ENCODE measurements at regions not wholly inside any gene's neighbourhood (a gene's known extent, or its start where the extent isn't known, plus 50 kb on each side); places are given as distances from the start of the nearest gene placed in this dataset.

- no peak for DNase-seq
These were observed 1189.6 kb downstream of the PCDH18 start for GRCh38 chr4:136342666-136343065.

- no peak for DNase-seq
These were observed 1195.1 kb downstream of the PCDH18 start for GRCh38 chr4:136337216-136337615.

GRCh38 chr4:136336479-136336878, 1195.8 kb downstream of the PCDH18 start:
- DNase-seq: no peak

GRCh38 chr4:136329042-136329662, 1203.1 kb downstream of the PCDH18 start:
- no peak for DNase-seq

- no peak for DNase-seq
These were observed 1204.2 kb downstream of the PCDH18 start for GRCh38 chr4:136328131-136328530.

- DNase-seq: no peak
These were observed 1211.9 kb downstream of the PCDH18 start for GRCh38 chr4:136320465-136320813.

GRCh38 chr4:136319789-136320464, 1212.4 kb downstream of the PCDH18 start:
- no peak for DNase-seq

GRCh38 chr4:136316961-136317360, 1215.3 kb downstream of the PCDH18 start:
- no peak for DNase-seq

- no peak for DNase-seq
These were observed 1217.6 kb downstream of the PCDH18 start for GRCh38 chr4:136314686-136315085.

- DNase-seq: no peak
These were observed 1220.5 kb downstream of the PCDH18 start for GRCh38 chr4:136311774-136312173.

- no peak for DNase-seq
These were observed 1224.5 kb downstream of the PCDH18 start for GRCh38 chr4:136307765-136308164.

GRCh38 chr4:136306361-136306760, 1225.9 kb downstream of the PCDH18 start:
- DNase-seq: no peak

- DNase-seq: no peak
These were observed 1229.7 kb downstream of the PCDH18 start for GRCh38 chr4:136302566-136302965.

GRCh38 chr4:136301749-136302495, 1230.4 kb downstream of the PCDH18 start:
- DNase-seq: no peak

GRCh38 chr4:136283977-136284376, 1248.3 kb downstream of the PCDH18 start:
- DNase-seq: no peak

GRCh38 chr4:136281889-136282288, 1250.4 kb downstream of the PCDH18 start:
- DNase-seq: no peak

- no peak for DNase-seq
These were observed 1251.0 kb downstream of the PCDH18 start for GRCh38 chr4:136281307-136281706.

GRCh38 chr4:136277741-136278140, 1254.6 kb downstream of the PCDH18 start:
- no peak for DNase-seq

GRCh38 chr4:136246876-136247275, 1285.4 kb downstream of the PCDH18 start:
- DNase-seq: no peak

GRCh38 chr4:136241221-136241986, 1290.9 kb downstream of the PCDH18 start:
- no peak for DNase-seq

- DNase-seq: no peak
These were observed 1305.0 kb downstream of the PCDH18 start for GRCh38 chr4:136227315-136227714.

GRCh38 chr4:136219592-136220125, 1312.6 kb downstream of the PCDH18 start:
- no peak for DNase-seq

- no peak for DNase-seq
These were observed 1329.1 kb downstream of the PCDH18 start for GRCh38 chr4:136203199-136203598.
